Activated CD4-positive, alpha-beta T cell treated with anti-CD3 and anti-CD28 coated beads, Interleukin-2, amount 10 ng/mL, durations not matched to agents 7 days and 5 days (primary cell): ENCODE measurements at regions not wholly inside any gene's neighbourhood (a gene's known extent, or its start where the extent isn't known, plus 50 kb on each side); places are given as distances from the start of the nearest gene placed in this dataset.
"Not testable (repeated sequence)": the region's sequence is repeated elsewhere in the genome, so short reads cannot be mapped to it uniquely, and the experiment has no call there.

Experiments used
- CTCF ChIA-PET: fragments of 350-600 bp; sonication (Branson Sonifier 250); formaldehyde crosslinking; loops from one replicate; lab custom pipeline; 2021; ENCODE audit warnings: antibody characterized with exemption; lab: Charles Lee
- POLR2A ChIA-PET: fragments of 350-600 bp; sonication (Branson Sonifier 250); formaldehyde crosslinking; loops from one replicate; lab custom pipeline; 2021; ENCODE audit warnings: antibody characterized with exemption; lab: Charles Lee
- DNase-seq: peaks from one replicate; pipeline ENCODE4 v3.0.0-alpha.2; 2020
- H3K27ac Mint-ChIP-seq: one replicate; pipeline ENCODE4 v1.8.0; 2021; ENCODE audit warnings: mild to moderate bottlenecking, moderate library complexity, mixed read lengths
- H3K27me3 Mint-ChIP-seq: one replicate; pipeline ENCODE4 v1.8.0; 2021; ENCODE audit warnings: mixed read lengths
- H3K36me3 Mint-ChIP-seq: one replicate; pipeline ENCODE4 v1.8.0; 2021; ENCODE audit warnings: low read depth, mixed read lengths
- H3K4me1 Mint-ChIP-seq: one replicate; pipeline ENCODE4 v1.8.0; 2021; ENCODE audit warnings: mixed read lengths
- H3K4me3 Mint-ChIP-seq: one replicate; pipeline ENCODE4 v1.8.0; 2021; ENCODE audit warnings: mild to moderate bottlenecking, moderate library complexity, mixed read lengths
- H3K9me3 Mint-ChIP-seq: one replicate; pipeline ENCODE4 v1.8.0; 2021; ENCODE audit warnings: mixed read lengths

DNA sequence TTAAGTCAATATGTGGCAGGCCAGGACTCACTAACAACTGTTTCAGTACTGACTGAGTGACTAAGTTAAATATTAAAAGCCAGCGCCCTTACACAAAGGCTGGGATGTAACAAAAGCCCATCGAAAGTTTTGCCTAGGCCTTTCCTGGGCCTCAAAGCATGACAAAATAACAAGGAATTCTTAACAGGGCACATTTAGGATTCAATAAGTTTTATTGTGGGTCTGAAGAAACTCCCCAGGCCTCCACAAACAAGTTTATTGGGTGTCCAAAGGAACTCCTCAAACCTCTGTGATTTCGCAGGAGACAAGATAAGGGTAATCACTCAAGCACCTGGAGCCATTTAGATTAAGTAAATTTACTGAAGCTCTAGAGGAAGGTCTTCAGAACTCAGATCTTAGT, 130.7 kb upstream of the SGCG start:
- ChIA-PET POLR2A (no interaction called here), CTCF (no interaction called here)
- H3K27me3 Mint-ChIP-seq, result no peaks in the 10 kb centered on the region
- no peak overlapping the region for H3K27ac Mint-ChIP-seq
- H3K9me3 Mint-ChIP-seq, result no peaks in the 10 kb centered on the region
- DNase-seq, result no peak
- H3K4me1 Mint-ChIP-seq, result no peaks in the 10 kb centered on the region
- H3K4me3 Mint-ChIP-seq, result no peak overlapping the region
- no peaks in the 10 kb centered on the region for H3K36me3 Mint-ChIP-seq

DNA sequence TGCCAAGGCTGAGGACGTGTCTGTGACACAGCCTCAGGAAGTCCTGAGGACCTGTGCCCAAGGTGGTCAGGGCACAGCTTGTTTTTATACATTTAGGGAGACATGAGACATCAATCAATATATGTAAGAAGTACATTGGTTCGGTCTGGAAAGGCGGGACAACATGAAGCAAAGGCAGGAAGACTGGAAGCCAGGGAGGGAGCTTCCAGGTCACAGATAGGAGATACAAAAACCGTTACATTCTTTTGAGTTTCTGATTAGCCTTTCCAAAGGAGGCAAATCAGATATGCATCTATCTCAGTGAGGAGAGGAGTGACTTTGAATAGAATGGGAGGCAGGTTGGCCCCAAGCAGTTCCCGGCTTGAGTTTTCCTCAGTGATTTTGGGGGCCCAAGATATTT, 127.1 kb upstream of the SGCG start:
- DNase-seq, CTCF ChIA-PET, H3K4me3 Mint-ChIP-seq, H3K4me1 Mint-ChIP-seq, POLR2A ChIA-PET, H3K36me3 Mint-ChIP-seq, H3K9me3 Mint-ChIP-seq, H3K27ac Mint-ChIP-seq, H3K27me3 Mint-ChIP-seq: not testable (repeated sequence)

DNA sequence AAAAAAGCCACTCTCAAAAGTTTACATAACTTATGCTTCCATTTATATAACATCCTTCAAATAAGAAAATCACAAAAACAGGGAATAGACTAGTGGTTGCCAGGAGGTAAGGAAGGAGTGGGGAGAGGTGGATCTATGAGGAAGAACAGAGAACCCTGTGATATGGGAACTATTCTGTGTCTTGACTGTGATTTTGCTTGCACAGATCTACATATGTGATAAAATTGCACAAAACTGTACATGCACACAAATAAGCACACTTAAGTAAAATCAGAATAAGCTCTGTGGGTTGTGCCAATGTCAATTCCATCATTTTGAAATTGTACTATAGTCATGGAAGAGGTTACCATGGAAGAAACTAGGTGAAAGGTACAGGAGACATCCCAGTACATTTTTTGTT, 121.6 kb upstream of the SGCG start:
- POLR2A ChIA-PET, result no interaction called here

DNA sequence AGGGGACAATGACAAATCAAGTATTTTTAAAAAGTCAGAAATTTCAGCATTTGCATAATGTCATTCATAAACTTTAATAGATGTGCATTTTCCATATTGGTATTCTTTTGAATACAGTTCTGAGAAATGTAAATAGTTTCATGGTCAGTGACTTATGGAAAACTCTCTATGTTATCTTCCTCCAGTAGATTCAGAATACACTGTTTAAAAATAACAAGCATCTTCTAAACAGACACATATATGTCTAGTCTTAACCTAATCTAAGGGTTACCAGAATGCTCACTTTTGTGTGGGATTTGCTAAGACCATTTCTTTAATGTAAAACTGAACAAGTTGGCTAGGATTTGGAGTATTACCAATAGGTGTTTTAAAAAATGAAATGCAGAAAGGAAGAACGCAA, 119.8 kb upstream of the SGCG start:
- POLR2A ChIA-PET, result no interaction called here
- H3K9me3 Mint-ChIP-seq, result no peaks in the 10 kb centered on the region
- H3K4me3 Mint-ChIP-seq, result no peak overlapping the region
- H3K36me3 Mint-ChIP-seq, result no peaks in the 10 kb centered on the region
- CTCF ChIA-PET, result no interaction called here
- H3K27me3 Mint-ChIP-seq, result no peaks in the 10 kb centered on the region
- DNase-seq, result no peak
- no peak overlapping the region for H3K27ac Mint-ChIP-seq
- H3K4me1 Mint-ChIP-seq, result no peaks in the 10 kb centered on the region

More for the DNA sequence above, 121.6 kb upstream of the SGCG start:
- no peak overlapping the region for H3K4me3 Mint-ChIP-seq
- H3K27me3 Mint-ChIP-seq, result no peaks in the 10 kb centered on the region
- no peaks in the 10 kb centered on the region for H3K9me3 Mint-ChIP-seq
- no peaks in the 10 kb centered on the region for H3K4me1 Mint-ChIP-seq
- no peak for DNase-seq
- no peak overlapping the region for H3K27ac Mint-ChIP-seq
- no peaks in the 10 kb centered on the region for H3K36me3 Mint-ChIP-seq
- CTCF ChIA-PET, result no interaction called here

DNA sequence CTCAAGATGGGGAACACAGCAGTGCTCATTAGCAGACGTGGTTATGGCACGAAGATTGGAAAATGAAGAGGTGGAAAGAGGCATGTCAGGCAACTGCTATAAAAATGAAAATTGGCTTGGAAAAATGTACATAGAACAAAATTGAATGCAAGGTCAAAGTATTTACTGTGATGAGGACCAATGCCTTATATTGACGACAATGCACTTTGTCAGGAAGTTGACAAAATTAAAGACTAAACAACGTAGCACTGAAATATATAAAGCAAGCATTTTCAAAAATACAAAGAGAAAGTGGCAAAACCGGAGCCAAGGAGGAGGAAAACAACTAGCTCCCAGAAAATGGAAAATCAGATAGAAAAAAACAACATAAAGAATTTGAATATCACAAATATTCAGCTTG, 113.7 kb upstream of the SGCG start:
- no peaks in the 10 kb centered on the region for H3K4me1 Mint-ChIP-seq
- H3K27ac Mint-ChIP-seq, result no peak overlapping the region
- CTCF ChIA-PET, result no interaction called here
- no peaks in the 10 kb centered on the region for H3K36me3 Mint-ChIP-seq
- POLR2A ChIA-PET, result no interaction called here
- no peak for DNase-seq
- no peak overlapping the region for H3K4me3 Mint-ChIP-seq
- peaks cover 3% of the 10 kb centered on the region for H3K27me3 Mint-ChIP-seq
- H3K9me3 Mint-ChIP-seq, result no peaks in the 10 kb centered on the region

DNA sequence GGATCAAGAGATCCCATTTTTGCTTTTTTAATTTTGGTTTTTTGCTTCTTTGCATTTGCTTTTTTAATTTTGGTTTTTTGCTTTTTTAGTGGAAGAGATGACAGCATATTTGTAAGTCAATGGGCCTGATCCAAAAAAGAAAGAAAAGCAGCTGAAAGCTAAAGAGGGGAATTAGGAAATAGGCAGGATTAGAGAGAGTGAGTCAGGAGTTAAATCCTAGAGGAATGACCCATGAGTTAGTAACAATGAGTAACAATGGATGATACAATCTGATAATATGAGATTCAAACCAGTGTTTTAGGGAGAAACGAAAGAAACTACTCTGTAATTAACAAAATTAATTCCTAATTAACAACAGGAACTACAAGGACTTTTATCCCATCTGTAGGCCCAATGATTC, 111.2 kb upstream of the SGCG start:
- peaks cover 10% of the 10 kb centered on the region for H3K27me3 Mint-ChIP-seq
- no peaks in the 10 kb centered on the region for H3K4me1 Mint-ChIP-seq
- H3K27ac Mint-ChIP-seq, result no peak overlapping the region
- no peaks in the 10 kb centered on the region for H3K36me3 Mint-ChIP-seq
- ChIA-PET POLR2A (no interaction called here), CTCF (no interaction called here)
- no peak overlapping the region for H3K4me3 Mint-ChIP-seq
- DNase-seq, result no peak
- no peaks in the 10 kb centered on the region for H3K9me3 Mint-ChIP-seq

DNA sequence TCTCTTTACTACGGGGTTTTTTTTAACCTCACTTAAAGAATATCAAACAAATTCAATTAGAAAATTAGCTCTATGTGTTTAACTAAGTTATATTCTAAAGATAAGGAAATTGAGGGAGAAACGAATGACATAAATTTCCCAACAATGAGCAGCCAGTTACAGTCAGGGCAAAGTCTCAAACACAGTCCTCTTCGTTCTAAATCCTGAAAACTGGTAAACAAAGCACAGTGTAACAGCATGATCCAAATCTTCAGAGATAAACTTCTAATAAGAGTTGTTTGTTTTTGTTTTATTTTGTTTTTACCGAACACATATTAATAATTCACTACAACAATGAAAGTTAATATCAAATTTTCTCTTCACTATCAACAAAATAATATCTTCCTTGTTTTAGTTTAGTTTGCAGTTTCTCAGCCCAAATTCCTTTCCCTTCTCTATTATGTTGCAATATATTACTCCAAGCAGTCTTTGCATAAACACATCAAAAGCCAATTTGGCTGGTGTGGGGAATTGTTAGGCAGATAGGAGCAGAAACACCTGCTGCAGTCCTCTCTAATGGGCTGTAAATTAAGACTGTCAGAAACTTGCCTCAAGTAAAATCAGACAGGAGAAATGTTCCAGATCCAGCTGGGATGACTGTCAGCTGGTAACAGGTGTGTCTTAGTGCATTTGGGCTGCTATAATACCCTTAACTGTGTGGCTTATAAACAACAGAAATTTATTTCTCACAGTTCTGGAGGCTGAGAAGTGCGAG, 106.5 kb upstream of the SGCG start:
- no peak overlapping the region for H3K4me3 Mint-ChIP-seq

DNA sequence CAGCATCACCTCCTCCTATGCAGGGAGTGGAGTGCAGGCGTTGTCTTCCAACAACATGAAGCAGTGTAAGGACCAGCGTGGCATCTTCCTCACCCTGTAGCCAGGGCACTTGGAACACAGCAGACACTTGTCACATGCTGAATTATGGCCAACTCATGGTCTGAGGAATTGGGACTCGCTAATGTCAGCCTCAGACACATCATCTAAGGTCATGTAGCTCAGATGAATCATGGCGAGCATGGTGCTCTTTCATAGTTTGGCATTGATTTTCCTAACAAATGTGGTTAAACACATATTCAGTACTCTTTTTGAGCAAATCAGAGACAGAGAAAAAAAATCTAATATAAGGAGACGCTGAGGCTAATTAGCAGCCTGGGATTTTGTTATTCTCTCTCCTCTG, 99.6 kb upstream of the SGCG start:
- Mint-ChIP-seq H3K27me3 (no peaks in the 10 kb centered on the region), H3K9me3 (no peaks in the 10 kb centered on the region), H3K27ac (no peak overlapping the region), H3K36me3 (no peaks in the 10 kb centered on the region), H3K4me1 (no peaks in the 10 kb centered on the region), H3K4me3 (no peak overlapping the region)
- CTCF ChIA-PET, result no interaction called here
- DNase-seq, result no peak
- POLR2A ChIA-PET, result no interaction called here

More for the DNA sequence above, 106.5 kb upstream of the SGCG start:
- DNase-seq, result no peak
- ChIA-PET CTCF (no interaction called here), POLR2A (no interaction called here)
- Mint-ChIP-seq H3K27ac (no peak overlapping the region), H3K27me3 (peaks cover 10% of the 10 kb centered on the region), H3K9me3 (no peaks in the 10 kb centered on the region), H3K4me1 (no peaks in the 10 kb centered on the region), H3K36me3 (no peaks in the 10 kb centered on the region)

DNA sequence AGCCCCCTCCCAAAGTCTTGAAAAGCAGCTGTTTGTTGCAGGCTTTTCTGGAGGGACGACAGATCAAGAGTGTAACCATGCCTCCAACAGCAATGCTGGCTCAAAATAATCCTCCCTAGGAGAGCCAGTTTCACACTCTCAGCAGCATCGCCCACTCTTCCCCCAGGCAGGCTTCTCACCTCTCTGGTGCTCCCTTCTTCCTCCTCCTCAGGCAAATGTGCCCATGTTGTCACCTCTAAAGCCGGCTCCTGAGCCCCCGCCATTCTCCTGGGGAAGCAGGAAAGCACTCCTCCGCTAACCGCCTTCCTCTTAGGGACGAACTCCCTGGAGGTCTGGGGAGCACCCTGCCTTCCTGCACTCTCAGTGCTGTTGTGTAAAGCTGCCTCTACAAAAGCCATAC, 98.9 kb upstream of the SGCG start:
- H3K36me3 Mint-ChIP-seq, result no peaks in the 10 kb centered on the region
- H3K9me3 Mint-ChIP-seq, result no peaks in the 10 kb centered on the region
- H3K4me1 Mint-ChIP-seq, result no peaks in the 10 kb centered on the region
- ChIA-PET POLR2A (no interaction called here), CTCF (no interaction called here)
- no peak overlapping the region for H3K27ac Mint-ChIP-seq
- no peak for DNase-seq
- no peaks in the 10 kb centered on the region for H3K27me3 Mint-ChIP-seq
- no peak overlapping the region for H3K4me3 Mint-ChIP-seq

DNA sequence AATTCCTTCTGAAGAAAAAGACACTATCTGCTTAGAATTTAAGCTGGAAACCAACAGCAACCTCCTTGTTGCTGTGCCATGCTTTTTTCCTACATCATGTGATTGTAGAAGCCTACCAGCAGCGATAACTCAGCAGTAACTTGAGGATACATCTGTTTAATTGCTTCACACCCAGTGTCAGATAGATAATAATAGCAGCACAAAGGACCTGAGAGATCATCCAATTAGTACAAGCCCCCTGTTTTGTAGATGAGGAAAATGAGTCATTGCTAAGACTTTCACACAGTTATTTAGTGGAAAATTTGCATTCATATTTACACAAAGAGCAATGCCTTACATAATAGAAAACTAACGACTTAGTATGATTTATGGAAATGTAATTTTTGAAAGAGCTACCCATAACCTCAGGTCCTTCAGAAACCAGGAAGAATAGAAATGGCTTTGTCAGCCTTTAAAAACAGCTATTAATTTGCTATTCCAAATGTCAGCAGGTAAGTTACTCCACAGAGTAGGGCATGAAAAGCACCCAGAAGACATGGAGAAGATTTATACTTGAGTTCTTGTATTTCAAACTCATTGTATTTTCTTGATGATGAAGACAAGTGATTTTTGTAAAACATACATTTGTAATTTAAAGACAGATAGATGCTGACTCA, 93.7 kb upstream of the SGCG start:
- DNase-seq, result no peak
- ChIA-PET POLR2A (interaction anchor here (0.7 kb wide), 1 partner anchor 347 kb away, joined by 4 read pairs; the partner anchor contains the start of gene SACS), CTCF (no interaction called here)
- Mint-ChIP-seq H3K36me3 (no peaks in the 10 kb centered on the region), H3K9me3 (no peaks in the 10 kb centered on the region), H3K27ac (no peak overlapping the region), H3K27me3 (no peaks in the 10 kb centered on the region), H3K4me1 (no peaks in the 10 kb centered on the region), H3K4me3 (no peak overlapping the region)

DNA sequence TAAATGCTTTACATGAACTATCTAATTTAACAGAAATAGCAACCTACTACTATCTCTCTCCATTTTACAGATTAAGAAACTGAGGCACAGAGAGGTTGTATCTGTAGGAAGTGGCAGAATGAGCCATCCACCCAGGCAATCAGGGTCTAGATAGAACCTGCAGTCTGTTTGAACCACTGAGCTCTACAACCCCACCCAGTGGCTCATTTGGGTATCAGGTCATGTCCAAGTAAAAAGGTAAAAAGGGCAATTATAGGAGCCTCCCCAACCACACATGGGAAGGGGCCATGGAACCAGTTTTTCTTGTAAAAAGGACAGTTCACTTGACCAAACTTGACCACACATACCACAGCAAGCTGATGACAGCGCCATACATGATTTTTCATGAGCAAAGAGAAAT, 92.9 kb upstream of the SGCG start:
- Mint-ChIP-seq H3K36me3 (no peaks in the 10 kb centered on the region), H3K4me1 (no peaks in the 10 kb centered on the region), H3K4me3 (no peak overlapping the region), H3K9me3 (no peaks in the 10 kb centered on the region), H3K27ac (no peak overlapping the region), H3K27me3 (no peaks in the 10 kb centered on the region)
- ChIA-PET POLR2A (interaction anchor here (0.7 kb wide), 1 partner anchor 346 kb away, joined by 4 read pairs; the partner anchor contains the start of gene SACS), CTCF (no interaction called here)
- peak; percentile 7 for DNase-seq

DNA sequence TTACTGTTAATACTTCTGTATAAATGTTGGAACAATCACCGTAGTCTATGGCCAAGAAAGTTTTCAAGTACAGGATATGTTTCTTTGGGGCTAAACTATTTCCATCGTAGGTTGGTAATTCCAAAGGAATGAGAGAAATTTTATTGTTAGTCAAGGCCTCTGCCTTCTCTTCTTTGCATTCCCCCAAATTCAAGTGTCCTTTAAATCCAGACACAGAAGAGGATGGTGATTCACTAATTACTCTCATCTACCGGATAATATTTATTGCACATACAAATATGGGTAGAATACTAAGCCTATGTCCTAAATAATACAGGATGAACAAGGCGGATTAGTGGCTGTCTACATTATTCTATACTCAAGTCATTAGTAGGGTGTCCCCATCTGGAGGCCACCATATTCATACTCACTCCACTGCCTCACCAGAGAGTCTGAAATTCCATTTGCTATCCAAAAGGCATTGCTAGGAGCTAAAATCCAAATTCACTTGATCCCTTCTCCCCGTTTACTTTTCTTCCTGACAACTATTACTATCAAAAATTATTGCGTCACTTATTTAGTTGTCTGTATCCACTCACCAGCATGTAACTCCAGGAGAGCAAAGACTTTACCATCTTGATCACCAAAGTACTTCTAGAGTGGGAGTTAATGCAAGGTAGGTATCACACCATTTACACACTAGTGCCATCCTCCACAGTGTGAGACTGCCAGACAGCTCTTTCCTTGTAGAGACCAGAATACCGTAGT, 82.4 kb upstream of the SGCG start:
- peaks cover 3% of the 10 kb centered on the region for H3K27me3 Mint-ChIP-seq
- ChIA-PET CTCF (no interaction called here), POLR2A (no interaction called here)
- no peaks in the 10 kb centered on the region for H3K4me1 Mint-ChIP-seq
- no peak overlapping the region for H3K4me3 Mint-ChIP-seq
- H3K27ac Mint-ChIP-seq, result no peak overlapping the region
- H3K36me3 Mint-ChIP-seq, result no peaks in the 10 kb centered on the region
- no peaks in the 10 kb centered on the region for H3K9me3 Mint-ChIP-seq
- no peak for DNase-seq

DNA sequence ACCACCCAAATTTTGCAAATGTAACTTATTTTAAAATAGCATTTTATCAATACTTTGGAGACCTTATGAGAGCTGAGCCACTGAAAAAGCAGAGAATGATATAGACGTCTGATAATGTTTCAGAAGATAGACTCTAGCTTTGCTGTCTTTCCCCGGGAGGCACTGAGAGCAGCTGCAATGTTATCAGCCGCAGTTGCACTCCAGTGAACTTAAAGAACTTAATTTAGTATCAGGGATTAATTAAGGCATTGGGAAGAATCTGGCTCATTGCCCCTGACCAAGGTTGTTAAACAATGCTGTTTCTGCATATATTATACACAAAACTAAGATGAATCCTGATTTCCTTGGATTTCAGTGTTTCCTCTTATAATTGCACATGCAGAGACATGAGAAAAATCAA, 75.7 kb upstream of the SGCG start:
- no peaks in the 10 kb centered on the region for H3K36me3 Mint-ChIP-seq
- peaks cover 1% of the 10 kb centered on the region for H3K27me3 Mint-ChIP-seq
- no peak for DNase-seq
- no peak overlapping the region for H3K4me3 Mint-ChIP-seq
- POLR2A ChIA-PET, result no interaction called here
- H3K4me1 Mint-ChIP-seq, result no peaks in the 10 kb centered on the region
- CTCF ChIA-PET, result no interaction called here
- peaks cover 3% of the 10 kb centered on the region for H3K9me3 Mint-ChIP-seq
- no peak overlapping the region for H3K27ac Mint-ChIP-seq
